Endothelial cell (in vitro differentiated cells): ENCODE measurements at regions not wholly inside any gene's neighbourhood (a gene's known extent, or its start where the extent isn't known, plus 50 kb on each side); places are given as distances from the start of the nearest gene placed in this dataset.

Source experiments
- DNase-seq: peaks from one replicate; pipeline ENCODE4 v3.0.0; 2021; ENCODE audit warnings: low spot score
- H3K27ac Mint-ChIP-seq: one replicate; pipeline ENCODE4 v1.8.0; 2021; ENCODE audit warnings: mixed read lengths, inconsistent platforms; ENCODE audit not compliant: unreplicated experiment
- H3K27me3 Mint-ChIP-seq: one replicate; pipeline ENCODE4 v1.8.0; 2021; ENCODE audit warnings: mild to moderate bottlenecking, moderate library complexity, mixed read lengths, inconsistent platforms; ENCODE audit not compliant: unreplicated experiment
- H3K36me3 Mint-ChIP-seq: one replicate; pipeline ENCODE4 v1.8.0; 2021; ENCODE audit warnings: mild to moderate bottlenecking, low read depth, mixed read lengths, inconsistent platforms; ENCODE audit not compliant: unreplicated experiment
- H3K4me1 Mint-ChIP-seq: one replicate; pipeline ENCODE4 v1.8.0; 2021; ENCODE audit warnings: mild to moderate bottlenecking, mixed read lengths, inconsistent platforms; ENCODE audit not compliant: unreplicated experiment
- H3K4me3 Mint-ChIP-seq: one replicate; pipeline ENCODE4 v1.8.0; 2021; ENCODE audit warnings: mild to moderate bottlenecking, mixed read lengths, inconsistent platforms; ENCODE audit not compliant: unreplicated experiment
- H3K9me3 Mint-ChIP-seq: one replicate; pipeline ENCODE4 v1.8.0; 2021; ENCODE audit warnings: mixed read lengths, inconsistent platforms; ENCODE audit not compliant: unreplicated experiment
- TF ChIP-seq, protein P1 (sequence below): fragments of 200-600 bp; sonication (generic); IDR thresholded peaks from one replicate; pipeline ENCODE4 v1.5.0; 2021; ENCODE audit warnings: antibody characterized with exemption; ENCODE audit not compliant: unreplicated experiment

DNA sequence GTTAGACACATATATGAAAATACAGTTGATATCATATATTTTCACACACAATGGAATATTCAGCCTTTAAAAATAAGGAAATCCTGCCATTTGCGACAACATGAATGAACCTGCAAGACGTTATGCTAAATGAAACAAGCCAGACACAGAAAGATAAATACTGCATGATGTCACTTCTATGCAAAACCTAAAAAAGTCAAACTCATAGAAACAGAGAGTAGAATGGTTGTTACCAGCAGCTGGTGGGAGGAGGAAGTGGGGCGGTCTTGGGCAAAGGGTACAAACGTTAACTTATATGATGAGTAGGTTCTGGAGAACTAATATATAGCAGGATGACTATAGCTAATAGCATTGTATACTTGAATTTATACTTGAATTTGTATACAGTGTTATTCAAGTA lies 213.2 kb upstream of the NR2F2 start:
- Mint-ChIP-seq H3K4me1 (no peaks in the 10 kb centered on the region), H3K36me3 (no peaks in the 10 kb centered on the region), H3K27ac (no peak overlapping the region), H3K9me3 (no peaks in the 10 kb centered on the region), H3K4me3 (no peak overlapping the region), H3K27me3 (no peaks in the 10 kb centered on the region)
- TF ChIP-seq, protein P1, sequence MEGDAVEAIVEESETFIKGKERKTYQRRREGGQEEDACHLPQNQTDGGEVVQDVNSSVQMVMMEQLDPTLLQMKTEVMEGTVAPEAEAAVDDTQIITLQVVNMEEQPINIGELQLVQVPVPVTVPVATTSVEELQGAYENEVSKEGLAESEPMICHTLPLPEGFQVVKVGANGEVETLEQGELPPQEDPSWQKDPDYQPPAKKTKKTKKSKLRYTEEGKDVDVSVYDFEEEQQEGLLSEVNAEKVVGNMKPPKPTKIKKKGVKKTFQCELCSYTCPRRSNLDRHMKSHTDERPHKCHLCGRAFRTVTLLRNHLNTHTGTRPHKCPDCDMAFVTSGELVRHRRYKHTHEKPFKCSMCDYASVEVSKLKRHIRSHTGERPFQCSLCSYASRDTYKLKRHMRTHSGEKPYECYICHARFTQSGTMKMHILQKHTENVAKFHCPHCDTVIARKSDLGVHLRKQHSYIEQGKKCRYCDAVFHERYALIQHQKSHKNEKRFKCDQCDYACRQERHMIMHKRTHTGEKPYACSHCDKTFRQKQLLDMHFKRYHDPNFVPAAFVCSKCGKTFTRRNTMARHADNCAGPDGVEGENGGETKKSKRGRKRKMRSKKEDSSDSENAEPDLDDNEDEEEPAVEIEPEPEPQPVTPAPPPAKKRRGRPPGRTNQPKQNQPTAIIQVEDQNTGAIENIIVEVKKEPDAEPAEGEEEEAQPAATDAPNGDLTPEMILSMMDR: no peak
- DNase-seq: no peak

DNA sequence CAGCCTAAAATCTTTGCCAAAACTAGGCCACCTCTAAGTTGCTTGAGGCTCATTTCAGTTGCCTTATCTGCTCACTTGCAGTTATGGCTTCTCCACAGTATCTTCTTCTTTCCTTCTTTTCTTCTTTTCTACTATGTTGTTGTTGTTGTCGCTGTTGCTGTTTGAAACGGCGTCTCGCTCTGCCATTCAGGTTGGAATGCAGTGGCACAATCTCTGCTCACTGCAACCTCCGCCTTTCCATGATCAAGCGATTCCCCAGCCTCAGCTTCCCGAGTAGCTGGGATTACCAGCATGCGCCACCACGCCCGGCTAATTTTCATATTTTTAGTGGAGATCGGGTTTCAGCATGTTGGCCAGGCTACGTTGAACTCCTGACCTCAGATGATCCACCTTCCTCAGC lies 210.8 kb upstream of the NR2F2 start:
- TF ChIP-seq, protein P1: no peak
- Mint-ChIP-seq H3K27ac (no peak overlapping the region), H3K4me3 (no peak overlapping the region), H3K9me3 (no peaks in the 10 kb centered on the region), H3K36me3 (no peaks in the 10 kb centered on the region), H3K4me1 (no peaks in the 10 kb centered on the region), H3K27me3 (no peaks in the 10 kb centered on the region)
- DNase-seq: no peak

DNA sequence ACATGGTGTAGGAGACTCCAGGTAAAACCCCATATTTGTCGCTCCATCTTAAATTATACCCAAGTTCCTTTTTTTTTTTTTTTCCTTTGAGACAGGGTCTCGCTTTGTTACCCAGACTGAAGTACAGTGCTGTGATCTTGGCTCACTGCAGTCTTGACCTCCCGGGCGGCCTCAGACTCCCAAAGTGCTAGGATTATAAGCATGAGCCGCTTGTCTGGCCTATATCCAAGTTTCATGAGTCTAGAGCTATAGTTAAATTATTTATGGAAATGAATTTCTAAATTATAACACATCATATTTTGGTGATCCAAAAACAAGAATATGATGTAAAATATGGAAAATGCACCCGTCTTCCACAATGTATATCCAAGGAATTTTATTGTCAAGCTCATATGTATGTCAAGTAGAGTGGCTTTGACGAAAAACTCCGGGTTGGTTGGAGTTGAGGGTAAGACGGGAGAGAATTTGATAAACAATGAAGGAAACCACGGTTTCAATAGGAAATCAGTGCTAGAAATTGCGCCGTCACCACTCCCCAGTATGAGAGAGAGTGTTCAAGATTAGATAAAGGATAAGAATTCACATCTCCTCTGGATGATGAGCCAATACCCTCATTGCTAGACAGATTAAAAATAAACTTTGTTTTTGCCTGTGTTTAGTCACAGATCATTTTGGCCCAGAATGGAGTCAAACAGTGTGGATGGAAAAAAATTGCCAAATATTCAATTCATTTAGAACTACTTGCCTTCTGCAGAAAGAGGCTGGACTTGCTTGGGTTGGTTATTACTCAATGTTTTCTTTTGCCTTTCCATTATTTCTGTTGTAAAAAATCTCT lies 209.2 kb upstream of the NR2F2 start:
- Mint-ChIP-seq H3K4me1 (no peaks in the 10 kb centered on the region), H3K36me3 (no peaks in the 10 kb centered on the region), H3K27ac (no peak overlapping the region), H3K27me3 (no peaks in the 10 kb centered on the region), H3K9me3 (no peaks in the 10 kb centered on the region), H3K4me3 (no peak overlapping the region)
- TF ChIP-seq, protein P1: no peak
- DNase-seq: no peak

DNA sequence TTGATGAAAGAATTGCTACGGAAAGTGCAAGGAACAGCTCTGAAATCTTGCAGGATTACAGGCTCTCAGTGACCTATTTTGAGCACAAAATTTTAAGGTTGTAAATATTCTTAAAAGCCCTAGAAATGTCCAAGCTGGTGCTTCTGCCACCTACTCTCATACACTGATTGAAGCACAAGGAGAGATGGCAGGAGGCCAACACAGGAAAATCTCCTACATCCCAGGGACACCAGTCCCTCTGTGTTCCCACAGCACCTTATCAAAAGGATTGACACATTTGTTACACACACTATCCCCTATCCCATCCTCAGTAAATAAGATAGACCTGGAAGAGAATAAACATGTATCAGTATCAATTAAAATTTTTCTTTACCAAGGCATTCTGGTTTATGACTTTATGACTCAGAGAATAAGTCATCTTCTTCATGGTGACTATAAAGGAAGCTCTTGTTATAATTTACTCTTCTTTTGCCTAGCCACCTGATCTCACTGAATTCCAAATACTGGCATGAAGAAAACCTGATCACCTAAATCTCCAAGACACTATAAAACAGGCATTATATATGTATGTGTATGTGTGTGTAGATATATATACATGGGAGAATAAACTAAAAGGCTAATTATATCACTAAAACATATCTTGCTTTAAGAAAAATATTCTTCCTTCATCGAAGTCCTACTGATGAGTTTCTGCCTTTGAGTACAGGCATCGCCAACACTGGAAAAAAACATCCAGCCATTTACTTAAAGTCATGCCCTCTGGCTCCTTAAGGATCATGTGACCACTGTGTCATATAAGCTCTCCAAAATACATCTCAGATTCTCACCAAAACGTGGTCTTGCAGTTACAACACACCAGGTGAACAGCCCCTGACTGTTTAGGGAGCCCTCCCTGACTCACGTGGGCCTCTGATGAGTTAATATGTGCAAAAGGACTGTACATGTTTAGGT lies 208.1 kb upstream of the NR2F2 start:
- TF ChIP-seq, protein P1: no peak
- Mint-ChIP-seq H3K27ac (no peak overlapping the region), H3K4me3 (no peak overlapping the region), H3K36me3 (no peaks in the 10 kb centered on the region), H3K27me3 (no peaks in the 10 kb centered on the region), H3K4me1 (no peaks in the 10 kb centered on the region), H3K9me3 (no peaks in the 10 kb centered on the region)
- DNase-seq: no peak
